HG02798 (cell line): ENCODE measurements at regions not wholly inside any gene's neighbourhood (a gene's known extent, or its start where the extent isn't known, plus 50 kb on each side); places are given as distances from the start of the nearest gene placed in this dataset.

Experiments used
- ATAC-seq: cut with Tn5 transposase; IDR thresholded peaks from one replicate; pipeline ENCODE4 v1.9.1; 2021; ENCODE audit warnings: mild to moderate bottlenecking; ENCODE audit not compliant: unreplicated experiment, poor library complexity

DNA sequence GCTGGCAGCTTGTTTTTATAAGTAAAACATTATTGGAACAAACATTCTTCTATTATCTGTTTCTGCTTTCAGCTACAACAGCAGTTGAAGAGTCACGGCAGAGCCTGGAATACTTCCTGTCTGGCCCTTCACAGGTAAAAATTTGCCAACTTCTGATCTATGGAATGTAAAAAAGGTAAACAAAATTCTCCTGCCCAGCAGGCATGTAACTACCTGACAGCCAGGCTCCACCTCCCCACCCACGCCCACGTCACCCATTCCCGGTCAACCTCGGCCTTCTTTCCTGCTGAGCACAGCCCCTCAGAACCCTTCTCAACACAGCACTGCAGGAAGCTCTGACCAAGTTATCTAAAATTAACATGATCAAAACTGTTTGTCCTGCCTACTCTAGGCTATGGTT lies 166.0 kb downstream of the DLL1 start:
- no peak for ATAC-seq

DNA sequence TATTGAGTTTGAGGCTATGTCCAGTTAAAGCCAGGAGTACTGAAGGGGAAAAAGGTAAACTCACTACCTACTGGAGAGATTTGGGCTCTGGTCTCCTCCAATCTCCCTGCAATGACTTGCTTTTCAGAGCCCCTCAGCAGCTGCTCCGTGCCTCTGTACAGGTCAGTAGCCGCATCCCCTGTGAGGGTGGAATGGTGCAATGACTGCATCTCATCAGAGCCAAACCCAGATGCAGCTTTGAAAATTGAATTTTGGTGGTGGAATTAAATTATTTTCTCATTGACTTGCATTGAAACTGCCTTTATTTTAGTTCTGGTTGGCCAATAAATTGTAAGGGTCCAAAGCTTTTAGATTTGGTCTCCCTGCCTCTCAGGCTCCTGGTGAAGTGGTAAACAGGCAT lies 166.7 kb downstream of the DLL1 start:
- no peak for ATAC-seq

- ATAC-seq, result no peak
Observed at GRCh38 chr6:170122651-170123050, 168.2 kb downstream of the DLL1 start.

DNA sequence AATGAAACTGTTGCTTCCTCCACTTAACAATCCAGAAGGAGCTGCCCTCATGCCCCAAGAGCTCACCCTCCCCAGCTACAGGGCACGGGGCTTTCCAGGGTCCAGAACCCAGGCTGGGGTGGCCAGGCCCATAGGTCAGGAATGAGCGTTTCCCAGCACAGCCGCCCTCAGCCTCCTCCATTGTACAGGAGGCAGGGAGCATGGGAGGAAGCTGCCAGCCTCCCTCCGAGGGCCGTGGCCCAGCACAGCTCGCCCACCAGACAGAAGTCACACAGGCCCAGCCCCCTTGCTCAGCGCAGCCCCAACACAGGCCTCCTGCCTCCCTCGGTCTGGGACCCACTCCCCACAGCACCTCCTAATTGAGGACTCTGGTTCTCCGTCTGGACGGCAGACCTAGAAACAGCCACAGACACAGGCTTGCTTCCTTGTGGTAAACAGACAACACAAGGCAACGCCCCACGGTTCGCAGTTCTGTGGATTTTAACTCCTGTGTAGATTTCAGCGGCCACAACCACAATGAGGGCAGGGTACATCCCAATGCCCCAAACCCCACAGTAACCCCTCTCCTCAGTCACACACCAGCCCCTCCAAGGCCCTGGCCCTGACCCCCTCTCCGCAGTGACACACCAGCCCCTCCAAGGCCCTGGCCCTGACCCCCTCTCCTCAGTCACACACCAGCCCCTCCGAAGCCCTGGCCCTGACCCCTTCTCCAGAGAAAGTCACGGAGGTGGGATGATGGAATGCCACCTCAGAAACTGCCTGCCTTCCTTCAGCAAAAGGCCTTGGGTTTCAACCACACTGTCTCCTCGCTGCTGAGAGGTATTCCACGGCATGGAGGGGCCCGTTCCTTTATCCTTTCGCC lies 173.5 kb downstream of the DLL1 start:
- no peak for ATAC-seq

- no peak for ATAC-seq
Observed at GRCh38 chr6:170116636-170117035, 174.2 kb downstream of the DLL1 start.

DNA sequence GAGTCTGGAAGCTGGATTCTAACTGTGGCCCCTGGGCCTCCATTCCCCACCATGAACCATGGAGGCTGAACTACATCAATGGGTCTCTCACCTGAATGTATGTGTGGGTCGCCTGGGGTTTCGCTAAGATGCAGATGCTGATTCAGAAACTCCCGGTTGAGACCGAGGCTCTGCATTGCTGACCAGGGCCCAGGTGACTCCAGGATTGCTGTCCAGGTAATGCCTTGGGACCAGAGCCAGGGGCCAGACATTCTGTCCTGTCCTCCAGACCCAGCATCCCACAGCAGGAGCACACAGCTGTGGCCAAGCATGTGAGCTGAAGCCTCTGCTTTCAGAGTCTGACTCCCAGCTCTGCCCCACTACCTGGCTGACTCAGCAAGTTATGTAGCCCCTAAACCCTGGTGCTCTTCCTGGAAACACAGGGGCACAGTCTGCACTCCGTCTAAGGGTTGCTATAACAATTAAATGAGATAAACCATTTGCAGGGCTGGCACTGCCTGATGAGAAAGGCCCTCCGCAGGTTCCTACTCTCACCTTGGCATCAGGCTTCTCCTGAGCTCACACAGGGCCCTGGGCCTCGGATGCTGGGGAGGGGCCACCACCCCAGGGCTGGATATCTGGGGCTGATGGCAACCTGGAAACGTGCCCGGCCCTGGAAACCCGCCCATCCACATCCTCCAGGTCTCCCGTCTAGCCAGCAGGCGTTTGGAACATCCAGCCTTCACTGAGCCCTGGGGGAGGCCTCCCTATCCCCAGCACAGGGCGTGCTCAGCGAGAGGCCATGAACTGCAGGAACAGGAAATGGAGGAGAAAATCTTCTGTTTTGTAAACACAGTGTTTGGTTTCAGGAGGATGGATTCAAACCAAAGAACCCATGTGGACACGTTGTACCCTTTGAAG lies 175.7 kb downstream of the DLL1 start:
- ATAC-seq, result no peak

DNA sequence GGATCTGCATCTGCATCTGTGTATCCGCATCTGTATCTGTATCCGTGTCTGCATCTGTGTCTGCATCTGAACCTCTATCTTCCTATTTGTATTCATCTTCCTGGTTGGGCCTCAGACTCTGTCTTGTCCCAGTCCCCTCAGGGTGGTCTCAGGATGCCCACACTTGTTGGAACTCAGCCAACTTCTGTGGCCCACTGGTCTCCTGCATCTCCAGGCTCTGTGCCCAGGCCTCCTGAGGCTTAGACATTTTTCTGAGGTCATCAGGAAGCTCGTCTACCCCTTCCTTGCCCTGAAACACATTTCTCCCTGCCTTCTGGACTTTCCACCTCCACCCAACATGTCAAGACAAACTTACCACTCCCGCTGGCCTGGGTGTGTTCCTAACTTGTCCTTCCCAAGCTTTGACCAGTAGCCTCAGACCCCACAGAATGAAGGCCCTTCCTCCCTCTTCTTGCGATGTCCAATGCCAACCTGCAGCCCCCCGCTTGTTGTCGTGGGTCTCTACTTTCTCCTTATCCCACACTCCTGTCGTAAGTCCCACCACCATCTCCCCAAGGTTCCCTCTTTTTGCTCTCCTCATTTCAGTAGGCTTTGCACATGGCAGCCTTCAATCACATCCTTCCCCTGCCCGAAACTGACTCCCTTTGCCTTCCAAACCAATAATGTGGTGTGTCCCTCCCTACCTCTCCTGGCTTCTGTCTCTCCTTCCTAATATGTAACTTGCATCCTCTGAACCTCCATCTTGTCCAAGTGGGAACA lies 176.5 kb downstream of the DLL1 start:
- no peak for ATAC-seq

GRCh38 chr6:170113141-170113540 lies 177.7 kb downstream of the DLL1 start:
- ATAC-seq, result no peak

DNA sequence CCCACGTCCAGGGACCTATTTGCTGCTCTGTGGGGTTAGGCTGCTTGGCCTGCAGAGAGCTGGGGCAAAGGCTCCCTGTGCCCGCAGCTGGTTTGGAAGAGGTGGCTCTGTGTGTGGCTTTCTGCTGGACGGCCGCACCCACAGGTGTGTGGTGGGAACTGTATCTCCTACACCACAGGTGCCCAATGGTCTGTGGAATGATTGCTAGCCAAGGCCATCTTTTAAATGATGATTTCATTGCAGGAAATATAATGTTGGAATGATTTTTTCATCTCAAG lies 178.4 kb downstream of the DLL1 start:
- no peak for ATAC-seq

DNA sequence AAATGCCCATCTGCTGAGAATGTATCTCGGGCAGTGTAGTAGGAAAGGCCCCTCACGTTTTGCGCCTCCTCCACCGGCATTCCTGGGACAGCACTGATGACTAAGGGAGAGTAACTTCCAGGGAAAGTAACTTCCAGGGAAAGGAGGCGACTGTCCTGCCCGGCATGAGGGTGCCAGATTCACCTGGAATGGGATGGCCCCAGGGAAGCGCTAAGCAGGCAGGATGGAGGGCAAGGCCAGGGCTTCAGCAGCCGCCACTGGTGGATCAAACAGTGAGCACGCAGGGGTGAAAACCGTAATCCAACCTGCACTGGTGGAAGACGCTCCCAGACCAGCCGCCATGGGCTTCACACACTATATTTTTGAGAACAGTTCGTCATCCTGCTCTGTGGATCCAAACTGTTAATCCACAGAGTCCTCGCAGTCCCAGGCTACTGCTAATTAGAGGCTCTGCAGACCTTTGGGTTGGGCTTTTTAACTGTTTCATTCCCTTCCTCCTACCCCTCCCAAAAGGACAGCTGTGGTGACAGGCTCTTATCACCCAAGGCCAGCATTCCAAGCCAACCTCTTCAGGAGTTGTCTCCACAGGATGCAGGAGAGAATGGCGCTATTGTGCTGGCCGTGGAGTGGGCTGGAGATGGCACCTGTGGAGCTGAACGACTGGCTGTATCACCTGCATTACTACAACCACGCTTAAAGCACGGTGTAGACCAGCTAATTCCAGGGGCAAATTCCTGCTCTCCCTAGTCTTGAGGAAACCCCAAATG lies 178.9 kb downstream of the DLL1 start:
- ATAC-seq, result no peak

- no peak for ATAC-seq
Observed at GRCh38 chr6:170111141-170111664, 179.7 kb downstream of the DLL1 start.

DNA sequence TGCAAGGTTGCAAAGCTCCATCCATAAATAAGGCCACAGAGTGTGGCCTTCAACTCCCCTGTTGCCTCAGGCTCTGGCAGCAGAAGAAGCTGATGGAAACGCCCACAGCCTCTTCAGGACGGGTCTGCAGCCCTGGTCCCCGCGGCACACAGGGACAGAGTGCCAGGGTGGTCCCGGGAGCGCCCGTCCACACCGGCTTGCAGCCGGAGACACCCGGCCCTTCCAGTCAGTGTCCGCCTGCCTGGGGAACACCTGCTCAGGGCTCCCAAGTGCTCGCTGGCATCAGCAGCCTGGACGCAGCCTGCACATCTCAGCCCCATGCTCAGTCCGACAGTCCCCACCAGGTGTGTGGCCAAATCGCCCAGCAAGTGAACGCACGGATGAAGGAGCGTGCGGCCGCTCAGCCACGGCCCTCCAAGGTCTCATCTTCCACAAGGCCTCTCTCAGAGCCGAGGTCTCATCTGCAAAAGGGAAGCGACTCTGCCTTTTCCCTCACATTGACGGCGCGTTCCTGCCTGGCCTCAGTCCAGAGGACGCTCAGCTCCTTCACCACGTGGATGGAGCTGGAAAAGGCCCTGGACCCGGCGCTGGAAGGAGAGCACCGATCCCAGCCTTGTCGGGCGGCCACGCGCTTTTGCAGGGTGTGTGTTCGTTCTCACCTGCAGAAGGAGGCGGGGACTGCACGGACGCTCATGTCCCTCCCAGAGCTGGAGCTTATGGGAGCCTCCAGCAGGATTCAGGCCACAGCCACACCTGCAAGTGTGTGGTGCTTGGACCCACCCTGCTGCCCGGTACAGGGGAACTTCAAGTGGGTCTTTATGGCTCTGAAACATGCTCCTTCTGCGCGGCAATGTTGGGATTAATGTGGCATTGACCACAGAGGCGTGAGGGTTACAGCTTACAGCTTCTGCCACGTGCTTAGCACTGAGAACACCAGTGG lies 180.4 kb downstream of the DLL1 start:
- ATAC-seq, result no peak

DNA sequence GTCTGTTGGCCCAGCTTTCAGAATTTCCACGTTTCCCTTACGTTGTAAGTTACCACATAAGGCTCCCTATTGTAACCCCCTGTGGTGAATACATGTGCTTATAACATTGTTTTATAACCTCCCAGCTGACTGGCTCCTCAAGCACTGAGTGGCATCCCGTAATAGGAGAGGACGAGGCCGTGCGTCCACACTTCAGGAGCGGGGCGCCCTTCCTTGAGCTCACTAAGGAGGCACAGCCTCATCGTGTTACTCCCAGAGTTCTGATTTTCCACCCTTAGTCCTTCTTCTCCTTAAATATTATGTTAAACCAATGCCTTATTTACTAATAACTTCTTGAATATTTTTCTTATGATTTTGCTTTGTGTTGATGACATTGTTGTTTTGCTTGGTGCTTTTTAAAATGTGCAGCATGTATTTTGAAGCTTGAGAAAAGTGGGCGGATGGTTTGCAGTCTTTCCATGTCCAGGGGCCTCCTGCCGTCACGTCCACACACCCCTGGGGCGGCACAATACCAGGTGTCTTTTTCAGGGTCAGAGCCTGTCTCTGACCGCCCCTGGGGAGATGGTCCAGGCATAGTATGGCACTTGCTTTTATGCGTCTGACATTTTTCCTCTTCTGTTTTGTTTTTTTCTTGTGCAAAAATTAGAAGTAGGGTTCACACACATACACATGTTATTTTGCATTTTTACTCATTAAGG lies 181.8 kb downstream of the DLL1 start:
- no peak for ATAC-seq

DNA sequence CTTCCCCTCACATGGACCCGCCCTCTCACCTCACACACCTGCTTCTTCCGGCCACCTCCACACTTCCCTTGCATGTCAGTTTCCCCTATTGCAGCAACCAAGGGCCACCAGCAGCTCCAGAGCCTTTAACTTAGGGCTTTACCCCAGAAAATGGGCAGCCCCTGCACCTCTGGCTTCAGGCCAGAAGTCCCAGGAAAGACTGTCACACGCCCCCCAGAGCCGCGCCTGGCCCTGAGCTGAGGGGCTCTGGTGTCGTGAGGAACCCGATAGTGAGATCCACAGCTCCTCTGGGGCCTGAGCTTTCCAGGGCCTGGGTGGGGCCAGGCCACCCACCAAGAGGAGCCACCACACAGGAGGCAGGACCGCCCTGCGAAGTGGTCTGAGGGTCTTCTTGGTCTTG lies 182.4 kb downstream of the DLL1 start:
- no peak for ATAC-seq

GRCh38 chr6:170107606-170108222 lies 183.2 kb downstream of the DLL1 start:
- no peak for ATAC-seq

GRCh38 chr6:170106906-170107525 lies 183.9 kb downstream of the DLL1 start:
- no peak for ATAC-seq
